Stimulated activated naive CD8-positive, alpha-beta T cell treated with anti-CD3 and anti-CD28 coated beads, Interleukin-15, amount 100 ng/mL, for 72 hours (primary cell): ENCODE measurements at regions not wholly inside any gene's neighbourhood (a gene's known extent, or its start where the extent isn't known, plus 50 kb on each side); places are given as distances from the start of the nearest gene placed in this dataset.

ENCODE experiments used
- ATAC-seq: fragments of 150-1000 bp; cut with Tn5 transposase; 2 replicates; pipeline ENCODE4 v1.10.0; 2021; ENCODE audit warnings: mild to moderate bottlenecking, moderate library complexity
- DNase-seq, 2 donors: peaks; one replicate each; pipeline ENCODE4 v3.0.0; 2021 to 2022
- H3K27ac Mint-ChIP-seq, 2 donors: one replicate each; pipeline ENCODE4 v1.8.0; 2022; ENCODE audit warnings: mild to moderate bottlenecking in 2 of 2, mixed read lengths in 2 of 2, moderate library complexity in 2 of 2
- H3K27me3 Mint-ChIP-seq: one replicate; pipeline ENCODE4 v1.8.0; 2022; ENCODE audit warnings: mixed read lengths
- H3K4me1 Mint-ChIP-seq: one replicate; pipeline ENCODE4 v1.8.0; 2022; ENCODE audit warnings: mild to moderate bottlenecking, mixed read lengths
- H3K4me3 Mint-ChIP-seq, 2 donors: one replicate each; pipeline ENCODE4 v1.8.0; 2022; ENCODE audit warnings: mild to moderate bottlenecking in 2 of 2, mixed read lengths in 2 of 2, moderate library complexity in 1 of 2
- H3K9me3 Mint-ChIP-seq, 2 donors: one replicate each; pipeline ENCODE4 v1.8.0; 2022; ENCODE audit warnings: mixed read lengths in 2 of 2

GRCh38 chr2:180150606-180151005 lies 143.5 kb upstream of the CWC22 start:
- no peaks in the 10 kb centered on the region for H3K27me3 Mint-ChIP-seq
- H3K9me3 Mint-ChIP-seq = no peaks in the 10 kb centered on the region
- no peak for DNase-seq
- no peaks in the 10 kb centered on the region for H3K4me1 Mint-ChIP-seq
- no peak overlapping the region for H3K27ac Mint-ChIP-seq
- no peak overlapping the region for H3K4me3 Mint-ChIP-seq
- no peak for ATAC-seq

GRCh38 chr2:180146541-180146940 lies 139.4 kb upstream of the CWC22 start:
- H3K4me3 Mint-ChIP-seq = no peak overlapping the region
- no peaks in the 10 kb centered on the region for H3K27me3 Mint-ChIP-seq
- no peak overlapping the region for H3K27ac Mint-ChIP-seq
- ATAC-seq (no peak), DNase-seq (no peak)
- H3K9me3 Mint-ChIP-seq = no peaks in the 10 kb centered on the region
- no peaks in the 10 kb centered on the region for H3K4me1 Mint-ChIP-seq

GRCh38 chr2:180146114-180146513 lies 139.0 kb upstream of the CWC22 start:
- no peaks in the 10 kb centered on the region for H3K27me3 Mint-ChIP-seq
- no peak for ATAC-seq
- no peaks in the 10 kb centered on the region for H3K4me1 Mint-ChIP-seq
- no peak overlapping the region for H3K4me3 Mint-ChIP-seq
- no peak overlapping the region for H3K27ac Mint-ChIP-seq
- H3K9me3 Mint-ChIP-seq = no peaks in the 10 kb centered on the region
- no peak for DNase-seq

GRCh38 chr2:180145163-180145562 lies 138.1 kb upstream of the CWC22 start:
- no peak overlapping the region for H3K4me3 Mint-ChIP-seq
- no peak overlapping the region for H3K27ac Mint-ChIP-seq
- DNase-seq (no peak), ATAC-seq (no peak)
- H3K27me3 Mint-ChIP-seq = no peaks in the 10 kb centered on the region
- H3K9me3 Mint-ChIP-seq = no peaks in the 10 kb centered on the region
- H3K4me1 Mint-ChIP-seq = no peaks in the 10 kb centered on the region

- Mint-ChIP-seq H3K9me3 (no peaks in the 10 kb centered on the region), H3K27ac (no peak overlapping the region), H3K4me1 (no peaks in the 10 kb centered on the region), H3K4me3 (no peak overlapping the region), H3K27me3 (no peaks in the 10 kb centered on the region)
- no peak for DNase-seq
- no peak for ATAC-seq
Observed at GRCh38 chr2:180144338-180144813, 137.3 kb upstream of the CWC22 start.

- Mint-ChIP-seq H3K27ac (no peak overlapping the region), H3K4me3 (no peak overlapping the region), H3K4me1 (no peaks in the 10 kb centered on the region), H3K9me3 (no peaks in the 10 kb centered on the region), H3K27me3 (no peaks in the 10 kb centered on the region)
- ATAC-seq (no peak), DNase-seq (no peak)
Observed at GRCh38 chr2:180143633-180144337, 136.7 kb upstream of the CWC22 start.

GRCh38 chr2:180141600-180141999 lies 134.5 kb upstream of the CWC22 start:
- no peaks in the 10 kb centered on the region for H3K9me3 Mint-ChIP-seq

GRCh38 chr2:180133736-180134135 lies 126.6 kb upstream of the CWC22 start:
- H3K27me3 Mint-ChIP-seq = peaks cover 12% of the 10 kb centered on the region
- no peak for ATAC-seq
- H3K9me3 Mint-ChIP-seq = no peaks in the 10 kb centered on the region
- H3K4me3 Mint-ChIP-seq = no peak overlapping the region
- no peak for DNase-seq
- H3K27ac Mint-ChIP-seq = no peak overlapping the region
- H3K4me1 Mint-ChIP-seq = no peaks in the 10 kb centered on the region

More at GRCh38 chr2:180141600-180141999, 134.5 kb upstream of the CWC22 start:
- H3K27ac Mint-ChIP-seq = no peak overlapping the region
- H3K27me3 Mint-ChIP-seq = no peaks in the 10 kb centered on the region
- H3K4me1 Mint-ChIP-seq = no peaks in the 10 kb centered on the region
- no peak overlapping the region for H3K4me3 Mint-ChIP-seq
- no peak for ATAC-seq
- DNase-seq = no peak

GRCh38 chr2:180130403-180130802 lies 123.3 kb upstream of the CWC22 start:
- no peak overlapping the region for H3K4me3 Mint-ChIP-seq
- H3K27me3 Mint-ChIP-seq = peaks cover 24% of the 10 kb centered on the region
- H3K9me3 Mint-ChIP-seq = no peaks in the 10 kb centered on the region
- peaks cover 5% of the 10 kb centered on the region for H3K4me1 Mint-ChIP-seq
- no peak for DNase-seq
- no peak overlapping the region for H3K27ac Mint-ChIP-seq
- no peak for ATAC-seq

GRCh38 chr2:180128861-180129260 lies 121.8 kb upstream of the CWC22 start:
- H3K27me3 Mint-ChIP-seq = peaks cover 32% of the 10 kb centered on the region
- ATAC-seq (no peak), DNase-seq (no peak)
- no peaks in the 10 kb centered on the region for H3K9me3 Mint-ChIP-seq
- H3K4me1 Mint-ChIP-seq = peaks cover 6% of the 10 kb centered on the region
- no peak overlapping the region for H3K4me3 Mint-ChIP-seq
- no peak overlapping the region for H3K27ac Mint-ChIP-seq

- Mint-ChIP-seq H3K27me3 (peaks cover 21% of the 10 kb centered on the region), H3K4me3 (no peak overlapping the region), H3K4me1 (peaks cover 6% of the 10 kb centered on the region), H3K9me3 (no peaks in the 10 kb centered on the region), H3K27ac (peak overlapping the region in 1 of 2 donors; percentile 67)
- ATAC-seq (peak; percentile 92), DNase-seq (peak; percentile 19 to 49)
Observed at GRCh38 chr2:180125245-180125962, 118.3 kb upstream of the CWC22 start.

GRCh38 chr2:180124273-180125139 lies 117.4 kb upstream of the CWC22 start:
- ATAC-seq = peak; percentile 54
- DNase-seq = no peak
- Mint-ChIP-seq H3K4me1 (peaks cover 6% of the 10 kb centered on the region), H3K4me3 (no peak overlapping the region), H3K27ac (no peak overlapping the region), H3K27me3 (peaks cover 25% of the 10 kb centered on the region), H3K9me3 (no peaks in the 10 kb centered on the region)

- Mint-ChIP-seq H3K27me3 (peaks cover 29% of the 10 kb centered on the region), H3K9me3 (no peaks in the 10 kb centered on the region), H3K27ac (no peak overlapping the region), H3K4me3 (no peak overlapping the region), H3K4me1 (peaks cover 6% of the 10 kb centered on the region)
- DNase-seq (no peak), ATAC-seq (no peak)
Observed at GRCh38 chr2:180122874-180123273, 115.8 kb upstream of the CWC22 start.

GRCh38 chr2:180115675-180116074 lies 108.6 kb upstream of the CWC22 start:
- ATAC-seq = no peak
- DNase-seq = no peak
- no peak overlapping the region for H3K4me3 Mint-ChIP-seq
- H3K4me1 Mint-ChIP-seq = no peaks in the 10 kb centered on the region
- no peaks in the 10 kb centered on the region for H3K9me3 Mint-ChIP-seq
- no peak overlapping the region for H3K27ac Mint-ChIP-seq
- peaks cover 8% of the 10 kb centered on the region for H3K27me3 Mint-ChIP-seq

GRCh38 chr2:180115269-180115668 lies 108.2 kb upstream of the CWC22 start:
- H3K9me3 Mint-ChIP-seq = no peaks in the 10 kb centered on the region
- no peak overlapping the region for H3K4me3 Mint-ChIP-seq
- DNase-seq (no peak), ATAC-seq (no peak)
- H3K4me1 Mint-ChIP-seq = no peaks in the 10 kb centered on the region
- H3K27ac Mint-ChIP-seq = no peak overlapping the region
- H3K27me3 Mint-ChIP-seq = peaks cover 8% of the 10 kb centered on the region

GRCh38 chr2:180111901-180112300 lies 104.8 kb upstream of the CWC22 start:
- DNase-seq (no peak), ATAC-seq (no peak)
- Mint-ChIP-seq H3K4me1 (no peaks in the 10 kb centered on the region), H3K27ac (no peak overlapping the region), H3K9me3 (no peaks in the 10 kb centered on the region), H3K27me3 (peaks cover 16% of the 10 kb centered on the region), H3K4me3 (no peak overlapping the region)
